ENCODE measurements at regions not wholly inside any gene's neighbourhood (a gene's known extent, or its start where the extent isn't known, plus 50 kb on each side); places are given as distances from the start of the nearest gene placed in this dataset.

DNA sequence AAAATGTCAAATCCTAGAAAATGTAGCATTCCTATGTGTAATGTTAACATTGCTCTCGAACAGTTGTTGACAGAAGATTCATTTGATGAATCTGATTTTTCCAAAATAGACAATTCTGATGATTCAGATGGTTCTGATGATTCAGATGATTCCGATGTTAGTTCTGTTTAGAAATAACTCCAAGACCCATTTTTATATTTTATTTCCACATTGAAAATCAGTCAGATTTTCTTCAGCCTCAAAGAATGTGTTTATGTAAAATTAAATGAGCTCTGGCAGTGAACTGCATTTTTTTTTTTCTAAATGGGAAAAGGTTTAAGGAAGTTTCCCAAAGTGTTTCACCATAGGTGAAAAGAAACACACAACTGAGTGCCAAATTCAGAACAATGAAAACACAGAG lies 136.5 kb downstream of the TSEN15 start:
- TF ChIP-seq, protein P1, sequence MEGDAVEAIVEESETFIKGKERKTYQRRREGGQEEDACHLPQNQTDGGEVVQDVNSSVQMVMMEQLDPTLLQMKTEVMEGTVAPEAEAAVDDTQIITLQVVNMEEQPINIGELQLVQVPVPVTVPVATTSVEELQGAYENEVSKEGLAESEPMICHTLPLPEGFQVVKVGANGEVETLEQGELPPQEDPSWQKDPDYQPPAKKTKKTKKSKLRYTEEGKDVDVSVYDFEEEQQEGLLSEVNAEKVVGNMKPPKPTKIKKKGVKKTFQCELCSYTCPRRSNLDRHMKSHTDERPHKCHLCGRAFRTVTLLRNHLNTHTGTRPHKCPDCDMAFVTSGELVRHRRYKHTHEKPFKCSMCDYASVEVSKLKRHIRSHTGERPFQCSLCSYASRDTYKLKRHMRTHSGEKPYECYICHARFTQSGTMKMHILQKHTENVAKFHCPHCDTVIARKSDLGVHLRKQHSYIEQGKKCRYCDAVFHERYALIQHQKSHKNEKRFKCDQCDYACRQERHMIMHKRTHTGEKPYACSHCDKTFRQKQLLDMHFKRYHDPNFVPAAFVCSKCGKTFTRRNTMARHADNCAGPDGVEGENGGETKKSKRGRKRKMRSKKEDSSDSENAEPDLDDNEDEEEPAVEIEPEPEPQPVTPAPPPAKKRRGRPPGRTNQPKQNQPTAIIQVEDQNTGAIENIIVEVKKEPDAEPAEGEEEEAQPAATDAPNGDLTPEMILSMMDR (conservative IDR thresholded peaks at IDR 0.05), result no peak
- no peaks in the 10 kb centered on the region for H3K36me3 Mint-ChIP-seq (ENCODE audit: low read depth)
- DNase-seq (ENCODE audit: low read depth, low spot score), result no peak
- H3K27ac Mint-ChIP-seq (ENCODE audit: unreplicated experiment), result no peak overlapping the region
- no peaks in the 10 kb centered on the region for H3K27me3 Mint-ChIP-seq (ENCODE audit: low read depth)
- H3K4me3 Mint-ChIP-seq, result no peak overlapping the region
- no peaks in the 10 kb centered on the region for H3K4me1 Mint-ChIP-seq
- H3K9me3 Mint-ChIP-seq, result no peaks in the 10 kb centered on the region

DNA sequence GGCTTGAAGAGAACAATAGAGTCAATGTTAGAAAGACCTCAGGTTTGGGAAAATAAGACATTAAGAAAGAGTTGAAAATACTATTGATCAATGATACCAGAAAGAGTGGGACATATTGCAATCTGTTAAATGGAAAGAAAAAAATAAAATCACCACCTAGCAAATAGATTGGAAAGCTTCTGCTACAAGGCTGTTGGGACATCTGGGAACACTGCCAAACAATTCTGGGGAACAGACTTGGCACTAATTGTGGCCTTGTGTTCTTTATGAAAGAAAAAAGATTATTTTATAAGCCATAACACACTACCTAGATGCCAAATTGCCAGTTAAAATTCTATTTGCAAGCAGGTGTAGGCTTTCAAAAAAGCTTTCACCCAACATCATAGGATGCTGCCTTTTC lies 137.8 kb downstream of the TSEN15 start:
- DNase-seq (ENCODE audit: low read depth, low spot score), result no peak
- TF ChIP-seq, protein P1 (conservative IDR thresholded peaks at IDR 0.05), result no peak

DNA sequence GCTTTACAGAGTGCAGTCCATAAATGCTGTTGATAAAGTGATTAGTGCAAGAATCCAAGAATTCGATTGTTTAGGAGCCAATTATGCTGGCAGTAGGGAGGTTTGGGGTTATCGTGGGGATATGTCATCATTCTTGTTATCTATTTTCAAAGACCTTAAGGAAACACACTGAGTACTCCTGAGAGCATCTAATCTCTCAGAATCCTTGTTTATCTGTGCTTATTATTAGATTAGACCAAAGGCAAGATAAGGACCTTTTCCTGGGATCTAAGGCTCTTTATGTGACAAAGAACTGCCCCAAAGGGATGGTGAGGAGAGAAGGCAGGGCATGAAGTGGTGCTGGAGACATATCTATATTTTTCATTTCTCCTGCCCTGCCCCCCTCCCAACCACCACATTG lies 139.1 kb downstream of the TSEN15 start:
- Mint-ChIP-seq H3K4me1 (no peaks in the 10 kb centered on the region), H3K4me3 (no peak overlapping the region), H3K9me3 (no peaks in the 10 kb centered on the region), H3K27ac (ENCODE audit: unreplicated experiment) (no peak overlapping the region), H3K36me3 (ENCODE audit: low read depth) (no peaks in the 10 kb centered on the region), H3K27me3 (ENCODE audit: low read depth) (no peaks in the 10 kb centered on the region)
- DNase-seq (ENCODE audit: low read depth, low spot score), result no peak
- TF ChIP-seq, protein P1 (conservative IDR thresholded peaks at IDR 0.05), result no peak

More for the DNA sequence above, 137.8 kb downstream of the TSEN15 start:
- H3K27ac Mint-ChIP-seq (ENCODE audit: unreplicated experiment), result no peak overlapping the region
- no peak overlapping the region for H3K4me3 Mint-ChIP-seq
- no peaks in the 10 kb centered on the region for H3K27me3 Mint-ChIP-seq (ENCODE audit: low read depth)
- no peaks in the 10 kb centered on the region for H3K9me3 Mint-ChIP-seq
- H3K36me3 Mint-ChIP-seq (ENCODE audit: low read depth), result no peaks in the 10 kb centered on the region
- H3K4me1 Mint-ChIP-seq, result no peaks in the 10 kb centered on the region

DNA sequence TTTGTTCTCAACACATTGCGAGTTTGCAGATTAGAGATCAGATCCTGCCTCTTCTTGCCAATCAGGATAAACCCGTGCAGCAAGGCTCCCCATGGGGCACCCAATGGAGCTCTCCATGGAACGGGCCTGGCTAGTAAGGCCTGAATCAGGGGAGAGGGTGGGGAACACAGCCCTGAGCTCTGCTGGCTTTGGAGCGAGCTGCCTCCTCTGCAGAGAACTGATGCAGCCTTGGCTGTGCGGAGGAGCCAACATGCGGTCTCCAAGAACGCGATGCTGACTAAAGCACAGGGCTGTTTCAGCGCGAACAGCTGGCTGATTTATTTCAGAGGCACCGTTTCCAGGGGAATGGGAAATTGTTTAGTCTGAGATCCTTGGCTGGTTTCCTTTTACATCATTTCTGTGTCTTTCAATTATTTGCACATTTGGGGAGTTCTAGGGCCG lies 139.7 kb downstream of the TSEN15 start:
- no peaks in the 10 kb centered on the region for H3K36me3 Mint-ChIP-seq (ENCODE audit: low read depth)

DNA sequence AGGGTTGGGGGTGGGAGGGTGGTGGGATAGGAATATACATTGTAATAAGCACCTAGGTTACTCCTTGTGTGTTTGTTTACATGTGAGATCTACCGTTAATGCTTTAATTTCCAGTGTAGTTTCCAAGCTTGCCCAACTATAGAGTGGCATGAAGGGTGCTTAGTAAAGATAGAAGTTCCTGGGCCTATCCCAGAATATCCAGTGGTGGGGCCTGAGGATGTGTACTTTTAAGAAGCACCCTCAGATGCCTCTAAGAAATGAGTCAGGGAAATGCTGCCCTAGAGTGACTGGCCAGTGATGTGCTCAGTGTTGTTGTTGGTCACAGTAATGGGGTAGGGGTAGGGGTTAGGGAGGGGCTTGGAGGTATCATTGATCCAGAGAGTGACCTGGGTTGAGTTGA lies 141.3 kb downstream of the TSEN15 start:
- no peaks in the 10 kb centered on the region for H3K36me3 Mint-ChIP-seq (ENCODE audit: low read depth)
- H3K4me1 Mint-ChIP-seq, result peaks cover 7% of the 10 kb centered on the region
- no peak for DNase-seq (ENCODE audit: low read depth, low spot score)
- no peak overlapping the region for H3K4me3 Mint-ChIP-seq
- TF ChIP-seq, protein P1 (conservative IDR thresholded peaks at IDR 0.05), result no peak
- no peaks in the 10 kb centered on the region for H3K27me3 Mint-ChIP-seq (ENCODE audit: low read depth)
- H3K27ac Mint-ChIP-seq (ENCODE audit: unreplicated experiment), result peak overlapping the region; percentile 31
- no peaks in the 10 kb centered on the region for H3K9me3 Mint-ChIP-seq

More for the DNA sequence above, 139.7 kb downstream of the TSEN15 start:
- no peak for DNase-seq (ENCODE audit: low read depth, low spot score)
- no peak overlapping the region for H3K4me3 Mint-ChIP-seq
- TF ChIP-seq, protein P1 (conservative IDR thresholded peaks at IDR 0.05), result no peak
- no peak overlapping the region for H3K27ac Mint-ChIP-seq (ENCODE audit: unreplicated experiment)
- no peaks in the 10 kb centered on the region for H3K4me1 Mint-ChIP-seq
- H3K9me3 Mint-ChIP-seq, result no peaks in the 10 kb centered on the region
- H3K27me3 Mint-ChIP-seq (ENCODE audit: low read depth), result no peaks in the 10 kb centered on the region

DNA sequence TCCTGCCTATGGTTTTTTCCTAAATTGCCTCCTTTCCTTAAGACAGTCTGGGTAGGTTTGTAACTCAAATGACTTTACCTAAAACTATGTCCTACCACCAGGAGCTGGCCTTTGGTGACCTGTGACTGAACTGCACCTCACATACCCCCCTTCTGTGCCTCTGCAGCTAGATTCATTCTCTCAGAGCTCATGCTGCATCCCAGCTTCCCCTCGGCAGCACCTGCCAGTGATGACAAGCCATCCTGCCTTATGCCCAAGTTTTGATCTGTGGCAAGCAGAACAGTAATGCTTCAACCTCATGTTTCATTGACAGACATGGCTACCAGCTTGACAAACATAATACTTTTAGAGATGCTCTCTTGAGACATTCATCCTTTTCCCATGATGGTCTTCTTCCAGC lies 141.9 kb downstream of the TSEN15 start:
- TF ChIP-seq, protein P1 (conservative IDR thresholded peaks at IDR 0.05), result no peak
- H3K4me3 Mint-ChIP-seq, result no peak overlapping the region
- no peaks in the 10 kb centered on the region for H3K36me3 Mint-ChIP-seq (ENCODE audit: low read depth)
- H3K4me1 Mint-ChIP-seq, result peaks cover 8% of the 10 kb centered on the region
- H3K9me3 Mint-ChIP-seq, result no peaks in the 10 kb centered on the region
- no peak for DNase-seq (ENCODE audit: low read depth, low spot score)
- H3K27me3 Mint-ChIP-seq (ENCODE audit: low read depth), result no peaks in the 10 kb centered on the region
- H3K27ac Mint-ChIP-seq (ENCODE audit: unreplicated experiment), result no peak overlapping the region
